K562 (cell line): ENCODE measurements at regions not wholly inside any gene's neighbourhood (a gene's known extent, or its start where the extent isn't known, plus 50 kb on each side); places are given as distances from the start of the nearest gene placed in this dataset.

Experiments
- ATAC-seq: fragments of 200-7000 bp; cut with Tn5 transposase; 3 replicates; pipeline ENCODE4 v1.9.1; 2020; ENCODE audit warnings: moderate library complexity
- BruUV-seq: library from RNA; stranded (reverse); fragments of 400-500 nt; replicated peaks from 2 replicates; lab custom pipeline; 2021; lab: Mats Ljungman, UMichigan
- CTCF ChIA-PET: fragments of 300-600 bp; formaldehyde crosslinking; extraction: SDS; loops from one replicate; lab custom pipeline; 2021; ENCODE audit warnings: low intra/inter-chr PET ratio; lab: Yijun Ruan, JAX
- POLR2A ChIA-PET: fragments of 300-600, 350-650 bp; sonication (Branson Sonifier 250); formaldehyde crosslinking; extraction: SDS; loops from one replicate; lab custom pipeline; 2021; ENCODE audit warnings: antibody characterized with exemption, inconsistent platforms; lab: Yijun Ruan, JAX
- DNase-seq, 4 experiments: peaks; one replicate each; pipeline versions ENCODE4 v3.0.0 to v3.0.0-alpha.2; 2011 to 2018; ENCODE audit warnings: low spot score in 3 of 4, mixed read lengths in 3 of 4; ENCODE audit errors: extremely low read depth in 1 of 4
- FAIRE-seq: peaks from 2 replicates; lab custom pipeline; 2011; peaks lifted over from hg19 to GRCh38; lab: Jason Lieb, UNC
- H2AFZ ChIP-seq: 2 replicates; pipeline ENCODE4 v1.6.0; 2011; ENCODE audit warnings: low read depth, low read length, control low read depth, inconsistent platforms
- H3K27ac ChIP-seq: fragments of 200-600 bp; 3 replicates; pipeline ENCODE4 v1.8.0; 2011; ENCODE audit warnings: low read depth, mild to moderate bottlenecking, control low read depth, inconsistent platforms, low read length, moderate library complexity, mixed read lengths; ENCODE audit errors: extremely low read depth
- H3K27me3 ChIP-seq, 2 experiments: fragments of 300-600 bp in 1 of 2; 2 replicates in 1 of 2; 3 replicates in 1 of 2; pipeline versions ENCODE4 v1.6.0 to v1.8.0; 2011; ENCODE audit warnings: inconsistent platforms in 2 of 2, low read length in 2 of 2, mild to moderate bottlenecking in 1 of 2, mixed read lengths in 1 of 2, moderate library complexity in 1 of 2; ENCODE audit not compliant: control insufficient read depth in 2 of 2, insufficient read depth in 2 of 2
- H3K36me3 ChIP-seq: fragments of 300-600 bp; 3 replicates; pipeline ENCODE4 v1.8.0; 2011; ENCODE audit warnings: mild to moderate bottlenecking, low read length, inconsistent platforms; ENCODE audit not compliant: control insufficient read depth, insufficient read depth
- H3K4me1 ChIP-seq, 2 experiments: fragments of 200-600 bp in 1 of 2; replicated peaks in 1 of 2; 2 replicates in 1 of 2; 3 replicates in 1 of 2; pipeline versions ENCODE4 v1.5.1 to v1.8.0; 2011; ENCODE audit warnings: inconsistent platforms in 2 of 2, low read length in 2 of 2, mild to moderate bottlenecking in 1 of 2, mixed read lengths in 1 of 2, moderate library complexity in 1 of 2; ENCODE audit not compliant: control insufficient read depth in 2 of 2, insufficient read depth in 2 of 2
- H3K4me2 ChIP-seq: 2 replicates; pipeline ENCODE4 v1.6.1; 2011; ENCODE audit warnings: low read length, control low read depth, inconsistent platforms, mixed read lengths; ENCODE audit not compliant: insufficient read depth
- H3K4me3 ChIP-seq: fragments of 200-600 bp; sonication (generic), shearing (Covaris generic); 2 replicates; pipeline ENCODE4 v1.5.1; 2016; ENCODE audit warnings: control low read depth, inconsistent platforms
- H3K79me2 ChIP-seq: fragments of 200-600 bp; 3 replicates; pipeline ENCODE4 v1.8.0; 2011; ENCODE audit warnings: low read length, inconsistent platforms; ENCODE audit not compliant: control insufficient read depth, insufficient read depth
- H3K9ac ChIP-seq, 2 experiments: 2 replicates each; pipeline versions ENCODE4 v1.6.0 to v1.6.1; 2011; ENCODE audit warnings: low read depth in 2 of 2, low read length in 2 of 2, control low read depth in 1 of 2, inconsistent platforms in 1 of 2, mild to moderate bottlenecking in 1 of 2, mixed read lengths in 1 of 2; ENCODE audit not compliant: insufficient read depth in 1 of 2
- H3K9me1 ChIP-seq: one replicate; pipeline ENCODE4 v1.6.0; 2011; ENCODE audit warnings: inconsistent platforms, mild to moderate bottlenecking, low read length, moderate library complexity; ENCODE audit not compliant: control insufficient read depth, insufficient read depth
- H3K9me3 ChIP-seq: replicated peaks from 2 replicates; pipeline ENCODE4 v1.5.1; 2011; ENCODE audit warnings: low read depth, low read length, inconsistent platforms; ENCODE audit not compliant: control insufficient read depth, insufficient read depth
- H4K20me1 ChIP-seq: replicated peaks from 2 replicates; pipeline ENCODE4 v1.6.1; 2011; ENCODE audit warnings: low read length, inconsistent platforms, mixed read lengths; ENCODE audit not compliant: control insufficient read depth, insufficient read depth
- CREBBP ChIP-seq: IDR thresholded peaks from one replicate; pipeline ENCODE4 v1.6.1; 2012; ENCODE audit warnings: low read depth, mild to moderate bottlenecking, control low read depth, inconsistent platforms, low read length
- DPF2 ChIP-seq: fragments of 450-650 bp; IDR thresholded peaks from 2 replicates; pipeline ENCODE4 v1.6.1; 2016
- KLF16 ChIP-seq: IDR thresholded peaks from 2 replicates; pipeline ENCODE4 v1.6.1; 2016; ENCODE audit warnings: antibody characterized with exemption
- NR2C2 ChIP-seq, 2 experiments: fragments of 200-800 bp in 1 of 2; sonication (Bioruptor generic) in 1 of 2; sonication (generic) in 1 of 2; formaldehyde crosslinking in 1 of 2; IDR thresholded peaks; 2 replicates each; pipeline versions ENCODE4 v1.6.1 to v1.8.0; 2016 to 2022; ENCODE audit warnings: mild to moderate bottlenecking in 1 of 2, missing compliant biosample characterization in 1 of 2, missing genetic modification characterization in 1 of 2, missing genetic modification reagents in 1 of 2
- RUNX1 ChIP-seq: sonication (generic); IDR thresholded peaks from 2 replicates; pipeline ENCODE4 v1.6.1; 2016; ENCODE audit warnings: antibody characterized with exemption, low read depth
- SIRT6 ChIP-seq: IDR thresholded peaks from one replicate; pipeline ENCODE4 v1.6.1; 2012; ENCODE audit warnings: low read depth, mild to moderate bottlenecking, control low read depth, inconsistent platforms, low read length, moderate library complexity
- ZNF217 ChIP-seq: sonication (generic); formaldehyde crosslinking; IDR thresholded peaks from 2 replicates; pipeline ENCODE4 v1.8.0; 2022; ENCODE audit warnings: mild to moderate bottlenecking, missing genetic modification reagents
- WGBS: fragments of 100-300 bp; shearing (Covaris generic); methylation state at CpG from one replicate; pipeline ENCODE4 v1.1.6; 2016; ENCODE audit warnings: low coverage, mixed read lengths; ENCODE audit not compliant: insufficient coverage; ENCODE audit errors: missing lambda C conversion rate; 5-methylcytosine and 5-hydroxymethylcytosine counted together
- in situ Hi-C: fragments of 300-500 bp; cut with MboI; formaldehyde crosslinking; loops from 4 replicates; pipeline ENCODE4 v1.15.0; 2018; ENCODE audit warnings: inconsistent platforms, mixed read lengths
- intact Hi-C: fragments of 100-400 bp; cut with micrococcal nuclease; formaldehyde crosslinking; loops from 2 replicates; pipeline ENCODE4 v1.14.2; 2022
- TF ChIP-seq, protein P1 (sequence below): fragments of 450-650 bp; IDR thresholded peaks from 2 replicates; pipeline ENCODE4 v1.7.1; 2018; ENCODE audit warnings: mild to moderate bottlenecking, low read depth; ENCODE audit not compliant: partially characterized antibody
- TF ChIP-seq, protein P2 (sequence below): fragments of 450-650 bp; conservative IDR thresholded peaks from 2 replicates; pipeline ENCODE4 v1.6.1; 2016; ENCODE audit warnings: missing genetic modification characterization, low read depth, mild to moderate bottlenecking, missing compliant biosample characterization, moderate library complexity
- TF ChIP-seq, protein P3 (sequence below): sonication (generic); formaldehyde crosslinking; IDR thresholded peaks from 2 replicates; pipeline ENCODE4 v1.8.0; 2023; ENCODE audit warnings: mild to moderate bottlenecking, missing genetic modification reagents

DNA sequence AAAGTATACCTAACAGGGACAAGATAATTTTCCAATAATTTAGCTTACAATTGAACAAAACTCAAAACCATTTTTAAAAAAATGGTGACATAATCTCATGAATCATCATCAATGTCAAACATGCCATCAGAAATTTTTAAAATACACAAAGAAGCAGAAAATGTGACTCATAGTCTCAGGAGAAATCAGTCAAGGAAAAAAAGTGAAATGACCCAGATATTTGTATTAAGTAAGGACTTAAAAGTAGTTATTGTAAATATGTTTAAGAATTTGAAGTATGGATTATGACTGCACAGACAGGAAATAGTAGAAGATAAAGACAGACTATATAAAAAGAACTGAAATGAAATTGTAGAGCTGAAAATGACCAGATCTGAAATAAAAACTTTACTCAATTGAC, 473.9 kb upstream of the SYT4 start (continued):
- TF ChIP-seq SIRT6: no peak
- TF ChIP-seq, protein P1, sequence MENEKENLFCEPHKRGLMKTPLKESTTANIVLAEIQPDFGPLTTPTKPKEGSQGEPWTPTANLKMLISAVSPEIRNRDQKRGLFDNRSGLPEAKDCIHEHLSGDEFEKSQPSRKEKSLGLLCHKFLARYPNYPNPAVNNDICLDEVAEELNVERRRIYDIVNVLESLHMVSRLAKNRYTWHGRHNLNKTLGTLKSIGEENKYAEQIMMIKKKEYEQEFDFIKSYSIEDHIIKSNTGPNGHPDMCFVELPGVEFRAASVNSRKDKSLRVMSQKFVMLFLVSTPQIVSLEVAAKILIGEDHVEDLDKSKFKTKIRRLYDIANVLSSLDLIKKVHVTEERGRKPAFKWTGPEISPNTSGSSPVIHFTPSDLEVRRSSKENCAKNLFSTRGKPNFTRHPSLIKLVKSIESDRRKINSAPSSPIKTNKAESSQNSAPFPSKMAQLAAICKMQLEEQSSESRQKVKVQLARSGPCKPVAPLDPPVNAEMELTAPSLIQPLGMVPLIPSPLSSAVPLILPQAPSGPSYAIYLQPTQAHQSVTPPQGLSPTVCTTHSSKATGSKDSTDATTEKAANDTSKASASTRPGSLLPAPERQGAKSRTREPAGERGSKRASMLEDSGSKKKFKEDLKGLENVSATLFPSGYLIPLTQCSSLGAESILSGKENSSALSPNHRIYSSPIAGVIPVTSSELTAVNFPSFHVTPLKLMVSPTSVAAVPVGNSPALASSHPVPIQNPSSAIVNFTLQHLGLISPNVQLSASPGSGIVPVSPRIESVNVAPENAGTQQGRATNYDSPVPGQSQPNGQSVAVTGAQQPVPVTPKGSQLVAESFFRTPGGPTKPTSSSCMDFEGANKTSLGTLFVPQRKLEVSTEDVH: no peak
- TF ChIP-seq CREBBP: no peak
- TF ChIP-seq, protein P2, sequence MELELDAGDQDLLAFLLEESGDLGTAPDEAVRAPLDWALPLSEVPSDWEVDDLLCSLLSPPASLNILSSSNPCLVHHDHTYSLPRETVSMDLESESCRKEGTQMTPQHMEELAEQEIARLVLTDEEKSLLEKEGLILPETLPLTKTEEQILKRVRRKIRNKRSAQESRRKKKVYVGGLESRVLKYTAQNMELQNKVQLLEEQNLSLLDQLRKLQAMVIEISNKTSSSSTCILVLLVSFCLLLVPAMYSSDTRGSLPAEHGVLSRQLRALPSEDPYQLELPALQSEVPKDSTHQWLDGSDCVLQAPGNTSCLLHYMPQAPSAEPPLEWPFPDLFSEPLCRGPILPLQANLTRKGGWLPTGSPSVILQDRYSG: no peak
- TF ChIP-seq ZNF217: no peak
- no peak for TF ChIP-seq DPF2

DNA sequence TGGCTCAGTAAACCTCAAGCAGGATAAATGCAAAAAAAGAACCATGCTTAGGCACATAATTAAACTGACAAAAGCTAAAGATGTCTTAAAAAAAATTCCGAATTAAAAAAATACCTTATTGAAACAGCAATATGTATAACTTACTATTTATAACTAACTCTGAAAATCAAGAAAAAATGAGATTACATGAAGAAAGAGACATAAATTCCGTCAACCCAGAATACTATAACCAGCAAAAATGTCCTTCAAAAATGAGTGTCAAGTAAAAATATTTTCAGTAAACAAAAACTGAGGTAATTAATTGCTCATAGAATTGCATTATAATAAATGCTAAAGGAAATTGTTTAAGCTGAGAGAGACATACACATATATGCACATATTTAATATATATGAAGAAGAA, 474.5 kb upstream of the SYT4 start:
- no TSS peak for BruUV-seq
- H3K9ac ChIP-seq: no peak overlapping the region
- DNase-seq (no peak), FAIRE-seq (no peak), ATAC-seq (no peak)
- CTCF ChIA-PET: no interaction called here
- H3K27ac ChIP-seq: no peak overlapping the region
- H3K79me2 ChIP-seq: no peaks in the 10 kb centered on the region
- in situ Hi-C loops: no loop called here
- intact Hi-C loops: no loop called here
- POLR2A ChIA-PET: no interaction called here
- no peak overlapping the region for H3K4me2 ChIP-seq
- WGBS: 0% methylated on average over 2 of the region's 2 CpGs
- H3K36me3 ChIP-seq: no peaks in the 10 kb centered on the region
- H3K9me3 ChIP-seq: no peaks in the 10 kb centered on the region
- H3K4me1 ChIP-seq: no peaks in the 10 kb centered on the region
- H3K9me1 ChIP-seq: no peaks in the 10 kb centered on the region
- TF ChIP-seq, protein P3, sequence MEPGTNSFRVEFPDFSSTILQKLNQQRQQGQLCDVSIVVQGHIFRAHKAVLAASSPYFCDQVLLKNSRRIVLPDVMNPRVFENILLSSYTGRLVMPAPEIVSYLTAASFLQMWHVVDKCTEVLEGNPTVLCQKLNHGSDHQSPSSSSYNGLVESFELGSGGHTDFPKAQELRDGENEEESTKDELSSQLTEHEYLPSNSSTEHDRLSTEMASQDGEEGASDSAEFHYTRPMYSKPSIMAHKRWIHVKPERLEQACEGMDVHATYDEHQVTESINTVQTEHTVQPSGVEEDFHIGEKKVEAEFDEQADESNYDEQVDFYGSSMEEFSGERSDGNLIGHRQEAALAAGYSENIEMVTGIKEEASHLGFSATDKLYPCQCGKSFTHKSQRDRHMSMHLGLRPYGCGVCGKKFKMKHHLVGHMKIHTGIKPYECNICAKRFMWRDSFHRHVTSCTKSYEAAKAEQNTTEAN (CRISPR knock-in tag): no peak
- TF ChIP-seq RUNX1 (no peak), NR2C2 (CRISPR knock-in tag; IDR thresholded peaks at IDR 0.05) (no peak), NR2C2 (tag; IDR thresholded peaks at IDR 0.05) (no peak), KLF16 (no peak)
- no peak overlapping the region for H2AFZ ChIP-seq
- H4K20me1 ChIP-seq: no peaks in the 10 kb centered on the region
- H3K27me3 ChIP-seq: no peaks in the 10 kb centered on the region
- no peak overlapping the region for H3K4me3 ChIP-seq
